Parathyroid adenoma (tissue), 2 donors: ENCODE measurements at regions not wholly inside any gene's neighbourhood (a gene's known extent, or its start where the extent isn't known, plus 50 kb on each side); places are given as distances from the start of the nearest gene placed in this dataset.

Experiments used
- H2AFZ ChIP-seq: fragments of 300-600 bp; sonication (generic); one replicate; pipeline ENCODE4 v1.7.0; 2017; ENCODE audit warnings: antibody characterized with exemption, mild to moderate bottlenecking
- H3K27ac ChIP-seq: fragments of 300-600 bp; sonication (generic); one replicate; pipeline ENCODE4 v1.7.0; 2017
- H3K27me3 ChIP-seq: fragments of 300-600 bp; sonication (generic); one replicate; pipeline ENCODE4 v1.7.0; 2017; ENCODE audit warnings: low read length; ENCODE audit not compliant: control insufficient read depth, insufficient read depth
- H3K36me3 ChIP-seq: fragments of 300-600 bp; sonication (generic); one replicate; pipeline ENCODE4 v1.7.0; 2017; ENCODE audit warnings: low read length; ENCODE audit not compliant: control insufficient read depth, insufficient read depth
- H3K4me1 ChIP-seq: fragments of 300-600 bp; sonication (generic); one replicate; pipeline ENCODE4 v1.7.0; 2017; ENCODE audit warnings: control low read depth
- H3K4me2 ChIP-seq: fragments of 300-600 bp; sonication (generic); one replicate; pipeline ENCODE4 v1.7.0; 2017; ENCODE audit warnings: low read length
- H3K4me3 ChIP-seq: fragments of 300-600 bp; sonication (generic); one replicate; pipeline ENCODE4 v1.7.0; 2017; ENCODE audit warnings: low read depth, low read length
- H3K79me2 ChIP-seq: fragments of 300-600 bp; sonication (generic); one replicate; pipeline ENCODE4 v1.7.0; 2017; ENCODE audit warnings: control low read depth
- H3K9ac ChIP-seq: fragments of 300-600 bp; sonication (generic); one replicate; pipeline ENCODE4 v1.7.0; 2017; ENCODE audit warnings: mild to moderate bottlenecking
- H3K9me3 ChIP-seq: fragments of 300-600 bp; sonication (generic); one replicate; pipeline ENCODE4 v1.7.0; 2017; ENCODE audit warnings: low read length; ENCODE audit not compliant: control insufficient read depth
- TF ChIP-seq, protein P1 (sequence below): fragments of 300-600 bp; sonication (generic); IDR thresholded peaks from one replicate; pipeline ENCODE4 v1.7.0; 2017; ENCODE audit warnings: antibody characterized with exemption, mild to moderate bottlenecking
- donor health status: primary hyperparathyroidism.

DNA sequence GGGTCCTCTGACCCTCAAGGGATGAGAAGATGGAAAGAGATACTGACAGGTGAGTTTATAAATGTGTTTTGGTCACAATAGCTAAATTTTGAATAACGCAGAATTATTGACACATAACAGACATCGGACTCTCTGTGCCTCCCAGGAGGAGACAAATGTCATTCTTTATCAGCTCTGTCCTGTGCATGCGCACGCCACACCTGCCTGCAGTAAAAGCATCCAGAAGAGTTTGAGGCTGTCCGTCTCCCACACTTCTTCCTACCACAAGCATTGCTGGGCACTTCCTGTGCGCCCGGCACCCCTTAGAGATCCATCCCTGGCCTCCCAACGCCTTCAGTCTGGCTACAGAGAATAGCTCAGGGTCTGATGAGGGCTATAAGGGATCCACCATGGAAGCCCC is 81.5 kb upstream of the CST7 start:
- H3K36me3 ChIP-seq: no peaks in the 10 kb centered on the region
- H3K4me3 ChIP-seq: no peak overlapping the region
- no peak overlapping the region for H3K9ac ChIP-seq
- TF ChIP-seq, protein P1, sequence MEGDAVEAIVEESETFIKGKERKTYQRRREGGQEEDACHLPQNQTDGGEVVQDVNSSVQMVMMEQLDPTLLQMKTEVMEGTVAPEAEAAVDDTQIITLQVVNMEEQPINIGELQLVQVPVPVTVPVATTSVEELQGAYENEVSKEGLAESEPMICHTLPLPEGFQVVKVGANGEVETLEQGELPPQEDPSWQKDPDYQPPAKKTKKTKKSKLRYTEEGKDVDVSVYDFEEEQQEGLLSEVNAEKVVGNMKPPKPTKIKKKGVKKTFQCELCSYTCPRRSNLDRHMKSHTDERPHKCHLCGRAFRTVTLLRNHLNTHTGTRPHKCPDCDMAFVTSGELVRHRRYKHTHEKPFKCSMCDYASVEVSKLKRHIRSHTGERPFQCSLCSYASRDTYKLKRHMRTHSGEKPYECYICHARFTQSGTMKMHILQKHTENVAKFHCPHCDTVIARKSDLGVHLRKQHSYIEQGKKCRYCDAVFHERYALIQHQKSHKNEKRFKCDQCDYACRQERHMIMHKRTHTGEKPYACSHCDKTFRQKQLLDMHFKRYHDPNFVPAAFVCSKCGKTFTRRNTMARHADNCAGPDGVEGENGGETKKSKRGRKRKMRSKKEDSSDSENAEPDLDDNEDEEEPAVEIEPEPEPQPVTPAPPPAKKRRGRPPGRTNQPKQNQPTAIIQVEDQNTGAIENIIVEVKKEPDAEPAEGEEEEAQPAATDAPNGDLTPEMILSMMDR: no peak
- no peaks in the 10 kb centered on the region for H3K9me3 ChIP-seq
- H3K27ac ChIP-seq: no peak overlapping the region
- H2AFZ ChIP-seq: no peak overlapping the region
- H3K79me2 ChIP-seq: no peaks in the 10 kb centered on the region
- no peaks in the 10 kb centered on the region for H3K27me3 ChIP-seq
- H3K4me1 ChIP-seq: no peaks in the 10 kb centered on the region
- no peak overlapping the region for H3K4me2 ChIP-seq

DNA sequence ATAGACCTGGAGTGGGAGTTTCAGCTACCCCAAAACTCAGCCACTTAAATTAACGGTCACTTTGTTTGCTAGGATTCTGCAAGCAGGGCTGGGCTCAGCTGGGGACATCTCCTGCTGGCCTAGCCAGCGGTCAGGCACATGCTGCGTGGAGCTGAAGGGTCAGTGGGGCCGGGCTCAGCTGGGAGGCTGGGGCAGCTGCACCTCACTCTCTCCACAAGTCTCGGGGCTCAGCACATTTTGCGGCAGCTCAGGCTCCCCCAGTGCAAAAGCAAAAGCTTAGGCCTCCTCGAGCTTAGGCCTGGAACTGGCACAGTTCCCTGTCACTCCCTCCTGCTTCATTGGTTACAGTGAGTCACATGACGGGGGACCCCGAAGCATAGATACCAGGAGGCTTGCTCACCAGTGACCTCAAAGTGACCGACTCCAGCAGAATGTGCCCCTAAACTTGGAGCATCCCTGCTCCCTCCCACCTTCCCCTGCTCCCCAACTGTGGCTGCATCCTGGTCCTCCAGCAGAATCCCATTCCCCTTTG is 80.6 kb upstream of the CST7 start:
- no peaks in the 10 kb centered on the region for H3K9me3 ChIP-seq
- H3K4me3 ChIP-seq: no peak overlapping the region
- no peaks in the 10 kb centered on the region for H3K4me1 ChIP-seq
- TF ChIP-seq, protein P1: no peak
- H3K4me2 ChIP-seq: no peak overlapping the region
- H3K79me2 ChIP-seq: no peaks in the 10 kb centered on the region
- no peak overlapping the region for H3K9ac ChIP-seq
- H3K27ac ChIP-seq: no peak overlapping the region
- H3K27me3 ChIP-seq: no peaks in the 10 kb centered on the region
- H2AFZ ChIP-seq: no peak overlapping the region
- H3K36me3 ChIP-seq: no peaks in the 10 kb centered on the region

DNA sequence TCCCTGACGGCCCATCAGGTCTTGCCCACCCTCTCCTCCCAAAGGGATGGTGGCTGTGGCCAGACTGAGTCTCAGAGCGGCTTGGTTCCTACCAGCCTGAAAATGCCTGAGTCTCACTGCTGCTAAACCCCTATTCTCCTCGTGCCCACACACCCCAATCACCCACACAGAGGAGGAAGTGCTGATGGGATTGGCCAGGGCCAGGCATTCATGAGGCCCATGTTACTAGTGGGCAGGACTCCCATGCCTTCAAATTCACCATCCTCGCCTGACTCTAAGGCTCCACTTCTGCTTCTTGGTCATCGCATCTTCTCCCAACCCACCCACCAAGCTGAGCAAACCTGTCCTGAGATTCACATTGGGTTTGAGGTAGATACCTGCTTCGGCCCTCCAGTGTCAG is 80.1 kb upstream of the CST7 start:
- Histone ChIP-seq H3K4me3 (no peak overlapping the region), H3K27me3 (no peaks in the 10 kb centered on the region), H3K36me3 (no peaks in the 10 kb centered on the region), H3K27ac (no peak overlapping the region), H2AFZ (no peak overlapping the region), H3K4me1 (no peaks in the 10 kb centered on the region), H3K4me2 (no peak overlapping the region), H3K9ac (no peak overlapping the region), H3K79me2 (no peaks in the 10 kb centered on the region), H3K9me3 (no peaks in the 10 kb centered on the region)
- TF ChIP-seq, protein P1: no peak

DNA sequence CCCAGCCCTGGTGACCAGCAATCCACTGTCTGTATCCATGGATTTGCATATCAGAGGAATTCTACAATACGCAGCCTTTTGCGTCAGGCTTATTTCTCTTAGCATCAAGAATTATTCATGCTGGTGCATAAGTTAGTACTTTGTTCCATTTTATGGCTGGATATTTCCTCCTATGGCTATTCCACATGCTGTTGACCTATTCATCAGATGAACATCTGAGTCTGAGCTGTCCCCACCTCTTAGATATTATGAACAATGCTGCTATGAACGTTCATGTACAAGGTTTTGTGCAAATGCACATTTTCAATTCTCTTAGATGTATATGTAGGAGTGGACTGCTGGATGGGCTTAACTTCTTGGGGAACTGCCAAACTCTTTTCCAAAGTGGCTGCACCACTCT is 79.0 kb upstream of the CST7 start:
- Histone ChIP-seq H3K79me2 (no peaks in the 10 kb centered on the region), H3K27ac (no peak overlapping the region), H3K4me2 (no peak overlapping the region), H2AFZ (no peak overlapping the region), H3K4me1 (no peaks in the 10 kb centered on the region), H3K9me3 (no peaks in the 10 kb centered on the region), H3K4me3 (no peak overlapping the region), H3K36me3 (no peaks in the 10 kb centered on the region), H3K9ac (no peak overlapping the region), H3K27me3 (no peaks in the 10 kb centered on the region)
- TF ChIP-seq, protein P1: no peak

DNA sequence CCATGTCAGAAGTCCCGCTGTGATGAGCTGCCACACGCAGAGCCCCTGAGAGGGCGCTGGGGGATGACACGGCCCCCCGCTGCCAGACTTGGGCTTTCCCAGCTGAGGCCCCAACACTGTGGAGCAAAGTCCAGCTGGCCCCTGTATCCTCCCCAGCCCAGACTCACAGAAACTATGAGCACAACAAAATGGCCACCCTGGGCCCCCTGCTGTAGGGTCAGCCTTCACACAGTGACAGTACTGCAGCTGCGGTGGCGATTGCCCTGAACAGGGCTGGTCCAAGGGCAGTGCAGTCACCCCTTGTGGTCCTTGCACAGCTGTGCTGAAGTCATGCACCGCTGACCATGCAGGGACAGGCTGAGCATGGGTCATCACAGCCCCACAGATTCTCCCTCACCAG is 78.2 kb upstream of the CST7 start:
- no peaks in the 10 kb centered on the region for H3K9me3 ChIP-seq
- no peaks in the 10 kb centered on the region for H3K27me3 ChIP-seq
- no peak overlapping the region for H3K4me3 ChIP-seq
- H3K27ac ChIP-seq: no peak overlapping the region
- no peak overlapping the region for H3K4me2 ChIP-seq
- H2AFZ ChIP-seq: no peak overlapping the region
- no peaks in the 10 kb centered on the region for H3K4me1 ChIP-seq
- H3K79me2 ChIP-seq: no peaks in the 10 kb centered on the region
- H3K36me3 ChIP-seq: no peaks in the 10 kb centered on the region
- H3K9ac ChIP-seq: no peak overlapping the region
- TF ChIP-seq, protein P1: no peak
